Stimulated activated CD4-positive, alpha-beta T cell treated with anti-CD3 and anti-CD28 coated beads, TNF-alpha, amount 100 ng/mL, for 24 hours (primary cell): ENCODE measurements at regions not wholly inside any gene's neighbourhood (a gene's known extent, or its start where the extent isn't known, plus 50 kb on each side); places are given as distances from the start of the nearest gene placed in this dataset.

Source experiments
- DNase-seq, 3 experiments: peaks; one replicate each; pipeline ENCODE4 v3.0.0-alpha.2; 2020; ENCODE audit warnings: low read depth in 3 of 3

- no peak for DNase-seq
These were observed 557.9 kb upstream of the ZNF385D start for GRCh38 chr3:22308871-22309270.

GRCh38 chr3:22315925-22316324 is 564.9 kb upstream of the ZNF385D start:
- no peak for DNase-seq

GRCh38 chr3:22318325-22318724 is 567.3 kb upstream of the ZNF385D start:
- DNase-seq = no peak

- DNase-seq = no peak
These were observed 568.4 kb upstream of the ZNF385D start for GRCh38 chr3:22319446-22319845.

GRCh38 chr3:22322861-22323260 is 571.9 kb upstream of the ZNF385D start:
- DNase-seq = no peak

GRCh38 chr3:22326305-22326704 is 575.3 kb upstream of the ZNF385D start:
- no peak for DNase-seq

- no peak for DNase-seq
These were observed 584.0 kb upstream of the ZNF385D start for GRCh38 chr3:22334996-22335395.

- DNase-seq = no peak
These were observed 598.3 kb upstream of the ZNF385D start for GRCh38 chr3:22349215-22349851.

- no peak for DNase-seq
These were observed 600.8 kb upstream of the ZNF385D start for GRCh38 chr3:22351806-22352205.

GRCh38 chr3:22353126-22353525 is 602.1 kb upstream of the ZNF385D start:
- no peak for DNase-seq

- DNase-seq = no peak
These were observed 607.3 kb upstream of the ZNF385D start for GRCh38 chr3:22358334-22358733.

- DNase-seq = no peak
These were observed 609.2 kb upstream of the ZNF385D start for GRCh38 chr3:22360164-22360563.

GRCh38 chr3:22360970-22361369 is 610.0 kb upstream of the ZNF385D start:
- DNase-seq = no peak

- no peak for DNase-seq
These were observed 610.5 kb upstream of the ZNF385D start for GRCh38 chr3:22361521-22361920.

- no peak for DNase-seq
These were observed 613.8 kb upstream of the ZNF385D start for GRCh38 chr3:22364851-22365250.

- no peak for DNase-seq
These were observed 615.8 kb upstream of the ZNF385D start for GRCh38 chr3:22366781-22367180.

GRCh38 chr3:22371036-22371435 is 620.0 kb upstream of the ZNF385D start:
- no peak for DNase-seq

- no peak for DNase-seq
These were observed 620.7 kb upstream of the ZNF385D start for GRCh38 chr3:22371607-22372291.

- DNase-seq = no peak
These were observed 621.5 kb upstream of the ZNF385D start for GRCh38 chr3:22372292-22373062.

GRCh38 chr3:22373182-22373581 is 622.2 kb upstream of the ZNF385D start:
- no peak for DNase-seq

- no peak for DNase-seq
These were observed 622.8 kb upstream of the ZNF385D start for GRCh38 chr3:22373827-22374226.

GRCh38 chr3:22377421-22377820 is 626.4 kb upstream of the ZNF385D start:
- no peak for DNase-seq

GRCh38 chr3:22378869-22379268 is 627.9 kb upstream of the ZNF385D start:
- DNase-seq = no peak
